Stromal cell of bone marrow (primary cell): ENCODE measurements at regions not wholly inside any gene's neighbourhood (a gene's known extent, or its start where the extent isn't known, plus 50 kb on each side); places are given as distances from the start of the nearest gene placed in this dataset.
A peak's percentile ranks its signal among the peaks of the same experiment; 100 is the strongest.
"Not testable (repeated sequence)": the region's sequence is repeated elsewhere in the genome, so short reads cannot be mapped to it uniquely, and the experiment has no call there.

Experiments
- DNase-seq: peaks from one replicate; pipeline ENCODE4 v3.0.0-alpha.2; 2012; ENCODE audit warnings: low read depth

- DNase-seq: no peak
Observed at GRCh38 chr12:59147791-59148190, 227.5 kb upstream of the LRIG3 start.

- DNase-seq: no peak
Observed at GRCh38 chr12:59142183-59142790, 222.0 kb upstream of the LRIG3 start.

GRCh38 chr12:59134750-59135149, 214.4 kb upstream of the LRIG3 start:
- DNase-seq: no peak

- DNase-seq: no peak
Observed at GRCh38 chr12:59131462-59131861, 211.2 kb upstream of the LRIG3 start.

- DNase-seq: peak; percentile 36
Observed at GRCh38 chr12:59122784-59123183, 202.5 kb upstream of the LRIG3 start.

- DNase-seq: no peak
Observed at GRCh38 chr12:59121451-59121850, 201.1 kb upstream of the LRIG3 start.

- no peak for DNase-seq
Observed at GRCh38 chr12:59119676-59120075, 199.4 kb upstream of the LRIG3 start.

- DNase-seq: no peak
Observed at GRCh38 chr12:59118356-59118755, 198.1 kb upstream of the LRIG3 start.

- no peak for DNase-seq
Observed at GRCh38 chr12:59115995-59116394, 195.7 kb upstream of the LRIG3 start.

GRCh38 chr12:59115526-59115925, 195.2 kb upstream of the LRIG3 start:
- DNase-seq: peak; percentile 9

- peak; percentile 67 for DNase-seq
Observed at GRCh38 chr12:59113831-59114615, 193.7 kb upstream of the LRIG3 start.

- DNase-seq: no peak
Observed at GRCh38 chr12:59111851-59112250, 191.5 kb upstream of the LRIG3 start.

GRCh38 chr12:59108516-59108915, 188.2 kb upstream of the LRIG3 start:
- not testable (repeated sequence) for DNase-seq

- DNase-seq: no peak
Observed at GRCh38 chr12:59100585-59100984, 180.3 kb upstream of the LRIG3 start.

GRCh38 chr12:59097876-59098275, 177.6 kb upstream of the LRIG3 start:
- no peak for DNase-seq

GRCh38 chr12:59096246-59096645, 175.9 kb upstream of the LRIG3 start:
- DNase-seq: no peak

GRCh38 chr12:59093073-59093772, 172.9 kb upstream of the LRIG3 start:
- no peak for DNase-seq

GRCh38 chr12:59088673-59089072, 168.4 kb upstream of the LRIG3 start:
- no peak for DNase-seq

GRCh38 chr12:59087691-59088090, 167.4 kb upstream of the LRIG3 start:
- DNase-seq: no peak

- DNase-seq: no peak
Observed at GRCh38 chr12:59087077-59087673, 166.9 kb upstream of the LRIG3 start.

GRCh38 chr12:59086126-59086525, 165.8 kb upstream of the LRIG3 start:
- no peak for DNase-seq

- no peak for DNase-seq
Observed at GRCh38 chr12:59085690-59086089, 165.4 kb upstream of the LRIG3 start.
